NOMO-1 treated with DMSO at 0.1 percent for 48 hours (cell line): ENCODE measurements at regions not wholly inside any gene's neighbourhood (a gene's known extent, or its start where the extent isn't known, plus 50 kb on each side); places are given as distances from the start of the nearest gene placed in this dataset.

ENCODE experiments used
- DNase-seq: peaks from one replicate; lab custom pipeline; 2025; ENCODE audit not compliant: unreplicated experiment; lab: John Stamatoyannopoulos, UW

GRCh38 chr5:73312146-73312871, 136.3 kb downstream of the FOXD1 start:
- DNase-seq: peak; percentile 6

GRCh38 chr5:73311291-73312110, 137.1 kb downstream of the FOXD1 start:
- no peak for DNase-seq

- DNase-seq: no peak
Observed at GRCh38 chr5:73307645-73308355, 134.8 kb downstream of the TMEM174 start.

DNA sequence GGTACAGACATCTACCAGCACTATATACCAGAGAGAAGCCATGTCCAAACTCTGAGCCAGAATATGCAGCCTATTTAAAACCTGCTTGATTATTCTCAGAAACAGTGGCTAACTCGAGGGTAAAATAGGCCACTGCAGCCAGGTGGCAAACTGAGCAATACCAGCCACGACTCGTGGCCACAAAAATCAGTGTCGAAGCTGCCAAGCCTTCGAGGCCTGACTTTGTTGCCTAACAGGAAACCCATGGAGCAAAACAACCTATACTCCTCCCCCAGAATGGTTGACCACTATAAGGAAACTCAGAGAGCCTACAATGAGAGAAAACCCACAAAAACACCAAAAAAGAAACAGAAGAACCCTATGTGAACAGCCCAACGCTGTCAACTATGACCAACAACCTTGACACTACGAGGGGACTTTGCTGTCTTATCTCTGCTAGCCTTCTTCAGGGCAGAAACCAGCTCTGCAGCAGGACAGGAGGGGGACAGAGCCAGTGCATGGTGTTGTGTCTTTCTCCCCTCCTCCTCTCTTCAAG, 133.8 kb downstream of the TMEM174 start:
- DNase-seq: no peak

DNA sequence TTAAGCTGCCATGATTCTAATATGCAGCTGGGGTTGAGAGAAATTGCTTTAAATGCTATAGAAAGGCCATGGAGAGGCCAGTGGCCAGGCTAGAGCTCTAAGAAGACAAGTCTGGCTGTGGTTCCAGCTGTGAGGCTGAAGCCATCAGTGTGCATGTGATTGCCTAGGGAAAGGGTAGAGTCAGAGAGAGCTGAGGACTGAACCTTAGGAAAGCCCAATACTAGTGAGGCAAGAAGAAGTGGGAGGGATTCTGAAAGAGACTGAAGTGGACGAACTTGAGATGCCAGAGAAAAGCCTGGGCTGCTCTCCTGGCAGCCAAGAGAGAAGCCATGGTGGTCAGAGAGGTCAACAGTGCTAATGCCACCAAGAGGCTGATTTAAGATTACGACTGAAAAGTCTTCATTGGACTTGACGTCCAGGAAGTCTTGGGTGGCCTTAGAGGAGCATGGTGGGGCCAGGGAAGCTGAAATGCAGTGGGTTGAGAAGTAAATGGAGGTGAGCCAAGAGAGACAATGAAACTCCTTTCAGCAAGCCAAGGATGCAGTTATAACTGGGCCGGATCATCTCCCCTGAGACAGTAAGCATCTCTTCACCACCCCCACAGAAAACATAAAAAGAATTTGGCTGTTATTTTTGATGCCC, 133.2 kb downstream of the TMEM174 start:
- no peak for DNase-seq

GRCh38 chr5:73305386-73305785, 132.4 kb downstream of the TMEM174 start:
- no peak for DNase-seq

- DNase-seq: no peak
Observed at GRCh38 chr5:73304381-73304780, 131.4 kb downstream of the TMEM174 start.

GRCh38 chr5:73303148-73304079, 130.4 kb downstream of the TMEM174 start:
- no peak for DNase-seq

- DNase-seq: no peak
Observed at GRCh38 chr5:73302797-73303147, 129.8 kb downstream of the TMEM174 start.

- DNase-seq: no peak
Observed at GRCh38 chr5:73301208-73301901, 128.4 kb downstream of the TMEM174 start.

DNA sequence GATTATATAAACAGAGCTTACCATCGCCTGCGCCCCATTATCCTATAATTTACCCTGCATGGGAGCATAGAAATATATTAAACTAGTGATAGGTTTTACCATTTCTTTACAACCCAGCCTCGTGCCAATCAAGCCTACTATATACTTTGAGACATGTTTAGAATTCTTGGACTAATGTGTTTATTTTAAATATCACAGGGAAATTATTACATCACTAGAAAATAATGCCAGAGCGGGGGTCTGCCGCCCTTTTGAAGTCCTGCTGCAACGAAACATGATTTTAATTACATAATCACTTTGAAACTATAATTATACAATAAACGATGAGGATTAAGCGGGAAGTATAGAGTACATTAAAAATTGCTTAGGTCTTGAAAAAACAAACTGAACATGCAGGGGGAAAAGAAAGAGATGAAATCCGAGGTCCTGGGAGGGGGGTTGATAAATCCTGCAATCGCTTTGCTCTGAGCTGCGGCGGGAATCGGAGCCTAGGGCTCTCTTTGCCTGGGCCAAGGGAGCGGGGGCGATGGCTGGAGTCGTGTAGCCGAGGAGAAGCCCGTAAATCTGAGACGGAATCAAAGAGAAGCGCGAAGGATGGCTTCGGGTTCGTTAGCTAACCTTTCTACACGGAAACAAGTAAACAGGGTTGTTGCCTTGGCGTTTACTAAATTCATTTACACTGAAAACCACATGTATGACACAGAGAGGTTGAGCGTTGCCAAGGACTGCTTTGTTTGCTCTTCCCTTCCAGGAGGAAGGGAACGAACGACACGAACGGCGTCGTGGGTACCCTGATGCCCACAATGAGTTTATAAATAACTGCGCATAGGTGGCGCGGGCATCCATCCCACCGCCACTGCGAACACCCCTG, 127.6 kb downstream of the TMEM174 start:
- no peak for DNase-seq

- DNase-seq: no peak
Observed at GRCh38 chr5:73299665-73300336, 126.8 kb downstream of the TMEM174 start.

GRCh38 chr5:73298772-73299630, 126.0 kb downstream of the TMEM174 start:
- DNase-seq: no peak

DNA sequence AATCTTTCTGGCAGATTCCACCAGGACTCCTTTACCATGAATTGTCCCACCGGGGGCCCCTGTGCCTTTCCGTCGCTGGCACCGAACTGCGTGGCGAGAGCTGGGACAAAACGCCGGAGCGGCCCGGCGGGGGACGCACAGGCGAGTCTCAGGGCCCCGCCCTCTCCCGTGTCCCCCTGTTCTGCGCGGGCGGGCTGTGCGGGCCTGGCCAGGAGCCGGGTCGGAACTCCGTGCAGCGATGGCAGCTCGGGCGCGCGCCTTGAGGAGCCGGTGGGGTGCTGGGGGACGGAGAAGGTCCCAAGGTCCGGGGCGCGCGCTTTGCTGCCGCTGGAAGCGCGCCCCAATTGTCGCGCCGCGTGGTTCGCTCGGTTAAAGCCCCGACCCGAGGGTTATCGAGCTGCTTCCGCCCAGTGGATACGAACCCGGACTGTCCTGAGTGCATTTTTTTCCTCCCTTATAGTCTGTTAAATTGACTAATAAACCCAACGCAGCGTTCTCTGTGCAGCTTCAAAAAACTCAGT, 125.3 kb downstream of the TMEM174 start:
- no peak for DNase-seq

- DNase-seq: no peak
Observed at GRCh38 chr5:73297430-73297829, 124.4 kb downstream of the TMEM174 start.

GRCh38 chr5:73296772-73297171, 123.8 kb downstream of the TMEM174 start:
- no peak for DNase-seq

GRCh38 chr5:73295921-73296320, 122.9 kb downstream of the TMEM174 start:
- no peak for DNase-seq
